Activated T-cell treated with anti-CD3 and anti-CD28 coated beads for 24 hours (primary cell): ENCODE measurements at regions not wholly inside any gene's neighbourhood (a gene's known extent, or its start where the extent isn't known, plus 50 kb on each side); places are given as distances from the start of the nearest gene placed in this dataset.
"Not testable (repeated sequence)": the region's sequence is repeated elsewhere in the genome, so short reads cannot be mapped to it uniquely, and the experiment has no call there.

Experiments
- DNase-seq: peaks from one replicate; pipeline ENCODE4 v3.0.0-alpha.2; 2020; ENCODE audit warnings: low read depth

- no peak for DNase-seq
Observed at GRCh38 chr3:181609030-181609767, 102.5 kb upstream of the SOX2 start.

GRCh38 chr3:181604267-181604666 lies 107.5 kb upstream of the SOX2 start:
- no peak for DNase-seq

GRCh38 chr3:181596126-181596525 lies 115.6 kb upstream of the SOX2 start:
- DNase-seq: no peak

- DNase-seq: not testable (repeated sequence)
Observed at GRCh38 chr3:181590939-181591338, 120.8 kb upstream of the SOX2 start.

- DNase-seq: no peak
Observed at GRCh38 chr3:181582619-181583018, 129.1 kb upstream of the SOX2 start.

GRCh38 chr3:181581656-181582055 lies 130.1 kb upstream of the SOX2 start:
- no peak for DNase-seq

- DNase-seq: no peak
Observed at GRCh38 chr3:181578743-181579142, 133.0 kb upstream of the SOX2 start.

GRCh38 chr3:181572432-181572831 lies 139.3 kb upstream of the SOX2 start:
- DNase-seq: no peak

GRCh38 chr3:181570472-181570871 lies 141.3 kb upstream of the SOX2 start:
- no peak for DNase-seq

GRCh38 chr3:181569356-181569940 lies 142.3 kb upstream of the SOX2 start:
- DNase-seq: no peak

- DNase-seq: no peak
Observed at GRCh38 chr3:181568693-181569092, 143.0 kb upstream of the SOX2 start.

- no peak for DNase-seq
Observed at GRCh38 chr3:181568248-181568647, 143.5 kb upstream of the SOX2 start.

- no peak for DNase-seq
Observed at GRCh38 chr3:181567311-181568075, 144.2 kb upstream of the SOX2 start.

- DNase-seq: no peak
Observed at GRCh38 chr3:181565416-181565815, 146.3 kb upstream of the SOX2 start.

GRCh38 chr3:181564222-181564621 lies 147.5 kb upstream of the SOX2 start:
- DNase-seq: no peak

- no peak for DNase-seq
Observed at GRCh38 chr3:181561139-181562031, 150.3 kb upstream of the SOX2 start.

- no peak for DNase-seq
Observed at GRCh38 chr3:181558870-181559269, 152.9 kb upstream of the SOX2 start.

- no peak for DNase-seq
Observed at GRCh38 chr3:181555681-181556080, 156.0 kb upstream of the SOX2 start.

GRCh38 chr3:181554233-181554765 lies 157.4 kb upstream of the SOX2 start:
- DNase-seq: no peak

- no peak for DNase-seq
Observed at GRCh38 chr3:181549266-181549665, 162.5 kb upstream of the SOX2 start.

GRCh38 chr3:181541414-181541813 lies 170.3 kb upstream of the SOX2 start:
- DNase-seq: no peak

GRCh38 chr3:181534781-181535221 lies 176.9 kb upstream of the SOX2 start:
- DNase-seq: no peak
